Inflammatory macrophage (primary cell): ENCODE measurements at regions not wholly inside any gene's neighbourhood (a gene's known extent, or its start where the extent isn't known, plus 50 kb on each side); places are given as distances from the start of the nearest gene placed in this dataset.

Source experiments
- DNase-seq, 2 donors: peaks; one replicate each; pipeline ENCODE4 v3.0.0-alpha.2; 2020 to 2022

GRCh38 chr6:44614396-44614795 lies 226.9 kb downstream of the CDC5L start:
- DNase-seq = peak; percentile 24 to 48

- no peak for DNase-seq
Measured at GRCh38 chr6:44615621-44616020, 228.1 kb downstream of the CDC5L start.

DNA sequence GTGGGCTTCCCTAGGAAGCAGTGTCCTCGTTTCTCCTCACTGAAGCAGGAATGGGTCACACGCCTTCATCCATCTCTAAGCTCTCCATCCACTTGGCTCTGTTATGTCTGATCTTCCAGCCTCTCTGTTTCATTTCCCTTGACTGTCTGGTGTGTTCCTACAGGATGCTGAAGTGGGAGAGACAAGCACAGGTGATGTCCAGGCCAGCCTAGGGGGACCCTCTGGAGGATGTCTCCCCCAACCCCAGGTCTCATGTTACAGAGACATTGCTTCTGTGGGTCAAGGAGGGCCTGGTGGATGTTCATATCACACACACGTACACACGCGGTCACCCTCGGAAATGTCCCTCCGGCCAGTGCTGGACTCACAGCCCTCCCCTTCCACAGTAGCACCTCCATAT lies 229.9 kb downstream of the CDC5L start:
- DNase-seq = no peak

- peak; percentile 41 to 61 for DNase-seq
Measured at GRCh38 chr6:44618371-44618770, 230.9 kb downstream of the CDC5L start.

DNA sequence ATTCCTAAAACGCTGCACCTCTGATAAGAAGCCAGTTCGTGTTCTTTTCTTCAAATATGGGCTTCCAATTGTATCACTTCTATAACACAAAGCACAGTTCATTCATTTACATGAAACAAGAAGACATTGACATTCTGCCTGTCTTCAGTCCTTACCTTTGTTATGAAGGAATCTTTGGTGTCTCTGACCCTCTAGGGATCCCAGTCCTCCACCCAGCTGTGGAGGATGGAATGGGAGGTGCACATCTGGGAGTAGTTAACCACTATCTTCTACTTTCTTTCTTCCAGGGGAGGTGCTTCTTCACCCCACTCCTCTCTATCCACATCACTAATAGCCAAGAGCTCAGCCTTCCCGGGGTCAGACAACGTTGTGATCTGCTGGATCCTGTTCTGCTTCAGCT lies 233.4 kb downstream of the CDC5L start:
- DNase-seq = no peak

- no peak for DNase-seq
Measured at GRCh38 chr6:44621846-44622245, 234.3 kb downstream of the CDC5L start.

DNA sequence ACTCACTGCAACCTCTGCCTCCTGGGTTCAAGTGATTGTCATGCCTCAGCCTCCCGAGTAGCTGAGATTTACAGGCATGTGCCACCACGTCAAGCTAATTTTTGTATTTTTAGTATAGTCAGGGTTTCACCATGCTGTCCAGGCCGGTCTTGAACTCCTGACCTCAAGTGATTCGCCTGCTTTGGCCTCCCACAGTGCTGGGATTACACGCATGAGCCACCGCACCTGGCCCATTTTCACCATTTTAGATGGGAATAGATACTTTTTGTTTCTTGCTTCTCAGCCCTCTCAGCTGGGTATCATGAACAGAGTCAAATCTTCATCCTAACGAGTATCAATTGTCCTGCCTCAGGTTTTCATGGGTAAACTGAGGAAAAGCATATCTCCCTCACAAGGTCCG lies 235.0 kb downstream of the CDC5L start:
- no peak for DNase-seq

GRCh38 chr6:44622956-44623355 lies 235.4 kb downstream of the CDC5L start:
- DNase-seq = peak; percentile 10 to 36

GRCh38 chr6:44624226-44624625 lies 236.7 kb downstream of the CDC5L start:
- DNase-seq = no peak

GRCh38 chr6:44624936-44625573 lies 237.5 kb downstream of the CDC5L start:
- DNase-seq = no peak

GRCh38 chr6:44625996-44626395 lies 238.5 kb downstream of the CDC5L start:
- DNase-seq = no peak

GRCh38 chr6:44626616-44627015 lies 239.1 kb downstream of the CDC5L start:
- DNase-seq = no peak

DNA sequence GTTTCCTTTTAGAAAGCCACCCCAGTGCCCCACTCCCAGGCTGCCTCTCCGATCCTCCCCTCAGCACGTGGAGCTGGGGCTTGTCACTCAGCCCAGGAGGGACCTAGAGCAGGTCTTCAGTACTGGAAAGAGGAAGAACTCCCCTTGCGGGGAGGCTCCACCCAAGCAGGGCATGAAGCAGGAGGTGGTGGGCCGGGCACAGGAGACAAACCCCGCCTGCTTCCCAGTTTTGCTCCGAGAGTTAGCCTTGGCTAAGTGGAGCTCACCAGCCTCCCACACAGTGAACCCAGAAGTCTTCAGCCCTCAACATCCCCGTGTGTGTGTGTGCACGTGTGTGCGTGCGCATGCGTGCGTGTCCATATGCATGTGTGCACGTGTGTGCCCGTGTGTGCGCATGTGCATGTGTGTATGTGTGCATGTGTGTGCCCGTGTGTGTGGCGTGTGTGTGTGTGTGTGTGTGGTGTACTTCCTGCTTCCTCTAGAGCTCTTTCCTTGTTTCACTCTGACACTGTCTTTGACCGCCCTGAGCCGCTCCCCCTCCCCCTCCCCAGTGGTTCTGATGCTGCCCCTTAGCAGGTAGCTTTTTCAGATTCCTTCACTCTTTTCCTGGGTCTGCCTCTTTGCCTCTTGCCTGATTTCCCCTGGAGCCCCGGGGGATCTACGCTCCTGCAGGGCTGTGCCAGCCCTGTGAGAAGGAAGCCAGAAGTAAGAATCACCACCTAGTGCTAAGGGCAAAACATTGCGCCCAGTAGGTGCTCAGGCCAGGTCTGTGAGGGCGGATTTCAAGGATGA lies 239.8 kb downstream of the CDC5L start:
- peak; percentile 81 to 87 for DNase-seq

- DNase-seq = no peak
Measured at GRCh38 chr6:44627883-44628271, 240.4 kb downstream of the CDC5L start.

- no peak for DNase-seq
Measured at GRCh38 chr6:44628347-44628746, 240.8 kb downstream of the CDC5L start.

DNA sequence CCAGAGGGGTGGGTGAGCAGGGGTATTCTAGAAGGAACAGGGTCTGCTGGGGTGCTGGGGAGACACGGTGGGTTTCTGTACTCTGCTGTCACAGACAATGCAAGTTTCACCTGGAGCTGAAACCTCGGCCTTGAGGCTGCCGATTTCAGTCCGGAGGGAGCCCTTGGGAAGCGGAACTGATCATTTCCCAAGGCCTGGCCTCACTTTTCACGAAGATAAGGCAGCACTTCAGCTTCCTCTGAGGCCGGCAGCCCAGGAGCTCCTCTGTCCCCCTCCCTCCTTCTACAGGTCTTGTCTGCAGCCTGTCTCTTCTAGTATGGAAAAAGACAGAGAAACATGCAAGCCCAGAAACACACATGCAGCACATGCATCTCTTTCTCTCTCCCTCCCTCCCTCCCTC lies 242.1 kb downstream of the CDC5L start:
- DNase-seq = peak in 1 of 2 donors; percentile 33

DNA sequence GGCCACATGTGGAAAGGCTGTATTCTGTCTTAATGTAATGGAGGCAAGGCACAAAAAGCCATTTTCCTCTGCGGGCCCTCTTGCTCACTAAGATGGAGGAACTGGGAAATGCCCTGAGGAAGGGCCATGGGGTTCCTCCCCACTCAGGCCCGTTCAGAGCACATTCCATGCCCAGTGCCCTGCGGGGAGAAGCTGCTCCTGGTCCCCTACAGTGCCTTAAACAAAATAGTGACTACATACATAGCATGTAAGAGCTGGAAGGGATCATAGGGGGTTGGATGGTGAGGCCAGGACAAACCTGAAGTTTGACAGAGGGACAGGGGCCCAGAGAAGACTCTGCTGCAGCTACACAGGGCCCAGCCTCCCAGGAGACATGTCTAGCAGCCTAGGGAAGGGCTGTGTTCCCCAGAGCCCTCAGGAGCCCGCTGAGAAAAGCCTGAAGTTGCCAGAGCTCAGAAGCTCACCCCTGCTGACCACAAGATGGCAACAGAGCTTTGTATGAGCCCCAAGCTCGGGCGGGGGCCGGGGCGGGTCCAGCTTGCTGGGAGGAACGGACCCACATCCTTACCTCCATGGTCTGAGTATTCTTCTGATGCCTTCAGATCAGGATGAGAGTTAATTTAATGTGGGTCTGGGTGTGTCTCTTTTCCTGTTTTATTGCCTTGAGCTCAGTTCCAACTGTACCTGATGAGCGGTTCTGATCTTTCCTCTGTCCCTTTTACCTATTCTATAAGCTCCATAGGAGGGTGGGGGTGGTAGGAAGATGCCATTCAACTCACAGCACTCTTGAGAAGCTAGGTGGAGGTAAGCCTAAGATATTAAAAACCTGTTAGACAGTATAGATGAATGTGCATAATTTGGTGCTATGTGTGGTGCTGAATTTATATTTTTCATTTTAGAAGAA lies 242.9 kb downstream of the CDC5L start:
- DNase-seq = peak; percentile 31 to 56

- DNase-seq = no peak
Measured at GRCh38 chr6:44631968-44632367, 244.5 kb downstream of the CDC5L start.

- DNase-seq = no peak
Measured at GRCh38 chr6:44634321-44634720, 246.8 kb downstream of the CDC5L start.

DNA sequence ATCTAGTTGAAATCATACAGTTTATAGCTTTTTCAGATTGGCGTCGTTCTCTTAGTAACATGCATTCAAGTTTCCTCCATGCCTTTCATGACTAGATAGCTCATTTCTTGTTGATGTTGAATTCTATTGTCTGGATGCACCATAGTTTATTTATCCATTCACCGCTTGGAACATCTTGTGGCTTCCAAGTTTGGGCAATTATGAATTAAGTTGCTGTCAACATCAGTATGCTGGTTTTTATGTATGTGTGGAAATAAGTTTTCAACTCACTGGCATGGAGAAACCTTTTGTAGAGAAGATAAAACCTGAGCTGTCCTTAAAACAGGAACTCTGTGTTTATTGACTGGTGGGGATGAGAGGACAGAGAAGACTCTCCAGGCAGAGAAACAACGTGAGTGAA lies 248.0 kb downstream of the CDC5L start:
- DNase-seq = no peak

GRCh38 chr6:44636561-44637248 lies 249.2 kb downstream of the CDC5L start:
- DNase-seq = no peak

DNA sequence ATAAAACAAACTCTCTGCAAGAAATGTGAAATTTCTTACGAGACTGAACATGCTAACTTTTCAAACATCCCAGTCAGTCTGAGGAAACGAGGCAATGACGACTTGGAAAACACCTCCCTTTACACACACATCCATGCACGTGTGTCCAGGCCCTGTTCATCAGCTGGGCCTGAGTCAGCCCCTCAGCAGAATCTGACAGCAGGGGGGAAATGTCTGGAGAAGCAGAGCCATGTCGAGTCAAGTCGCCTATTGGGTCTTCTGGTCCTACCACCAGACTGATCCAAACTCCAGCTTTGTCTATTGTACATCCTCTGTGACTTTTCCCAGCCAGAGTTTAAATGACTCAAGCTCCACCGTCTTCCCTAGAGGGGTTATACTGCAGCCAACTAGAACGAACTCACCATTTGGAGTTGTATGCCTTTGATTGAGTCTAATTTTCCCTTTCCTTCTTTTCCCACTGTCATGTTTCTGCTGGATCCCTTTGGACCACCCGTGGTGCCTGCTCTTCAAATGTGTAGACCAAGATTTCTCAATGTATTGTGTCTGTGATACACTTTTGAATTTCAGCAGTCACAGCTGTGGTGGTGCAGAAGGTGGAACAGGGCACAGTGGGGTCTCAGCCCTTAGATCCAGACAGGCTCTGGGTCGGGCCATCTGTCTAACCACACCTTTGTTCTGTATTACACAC lies 254.0 kb downstream of the CDC5L start:
- DNase-seq = no peak
